Adipocyte (in vitro differentiated cells): ENCODE measurements at regions not wholly inside any gene's neighbourhood (a gene's known extent, or its start where the extent isn't known, plus 50 kb on each side); places are given as distances from the start of the nearest gene placed in this dataset.

Experiments used
- DNase-seq: peaks from one replicate; pipeline ENCODE4 v3.0.0-alpha.2; 2015; ENCODE audit warnings: low read depth
- H3K27me3 ChIP-seq: replicated peaks from 2 replicates; pipeline ENCODE4 v1.7.0; 2013; ENCODE audit warnings: mild to moderate bottlenecking, low read length, moderate library complexity; ENCODE audit not compliant: control insufficient read depth, insufficient read depth
- H3K36me3 ChIP-seq: 2 replicates; pipeline ENCODE4 v1.7.0; 2013; ENCODE audit warnings: low read length, mild to moderate bottlenecking, moderate library complexity; ENCODE audit not compliant: control insufficient read depth, insufficient read depth, severe bottlenecking
- H3K4me1 ChIP-seq: 2 replicates; pipeline ENCODE4 v1.7.0; 2013; ENCODE audit warnings: mild to moderate bottlenecking, low read length, moderate library complexity; ENCODE audit not compliant: control insufficient read depth, insufficient read depth
- H3K4me3 ChIP-seq: 2 replicates; pipeline ENCODE4 v1.7.0; 2013; ENCODE audit warnings: mild to moderate bottlenecking, low read length, moderate library complexity
- H3K9ac ChIP-seq: 2 replicates; pipeline ENCODE4 v1.7.0; 2013; ENCODE audit warnings: mild to moderate bottlenecking, low read length, moderate library complexity
- H3K9me3 ChIP-seq: 2 replicates; pipeline ENCODE4 v1.7.0; 2013; ENCODE audit warnings: mild to moderate bottlenecking, low read length, moderate library complexity; ENCODE audit not compliant: control insufficient read depth

DNA sequence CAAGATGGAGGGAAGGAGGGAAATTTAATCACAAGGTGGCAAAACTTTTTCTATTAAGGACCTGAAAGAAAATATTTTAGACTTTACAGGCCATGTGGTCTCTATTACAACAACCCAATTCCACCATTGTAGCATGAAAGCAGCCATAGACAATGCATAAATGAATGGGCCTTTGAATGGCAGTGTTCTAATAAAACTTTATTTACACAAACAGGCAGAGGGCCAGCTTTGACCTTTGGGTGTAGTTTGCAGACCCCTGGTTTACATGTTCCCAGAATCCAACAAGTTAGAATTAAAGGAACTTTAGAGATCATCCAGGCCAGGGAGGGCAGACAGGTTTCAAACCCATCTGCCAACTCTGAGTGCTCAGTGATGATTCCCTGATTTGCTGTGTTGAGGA, 95.2 kb downstream of the BANF2 start:
- Histone ChIP-seq H3K27me3 (peaks cover 15% of the 10 kb centered on the region), H3K36me3 (no peaks in the 10 kb centered on the region), H3K4me1 (peaks cover 16% of the 10 kb centered on the region), H3K9ac (no peak overlapping the region), H3K4me3 (no peak overlapping the region), H3K9me3 (peaks cover 4% of the 10 kb centered on the region)
- DNase-seq = no peak

DNA sequence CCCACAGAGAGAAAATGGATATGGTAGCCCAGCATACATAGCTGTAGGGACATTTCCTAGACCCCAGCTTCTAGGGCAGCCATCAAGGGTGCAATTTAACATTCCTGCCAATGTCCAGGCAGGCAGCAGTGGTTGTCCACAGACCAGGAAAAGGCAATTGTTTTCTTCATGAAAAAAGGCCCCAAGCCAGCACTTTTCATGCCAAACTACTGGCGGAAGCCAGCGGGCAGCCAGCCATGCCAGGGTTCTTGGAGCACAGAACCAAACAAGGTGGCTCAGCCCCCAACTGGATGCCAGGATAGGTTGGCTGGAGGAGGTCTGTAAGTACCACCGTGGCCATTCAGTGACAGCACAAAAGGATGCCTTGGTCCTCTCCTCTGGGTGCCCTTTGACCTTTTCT, 94.6 kb downstream of the BANF2 start:
- no peak overlapping the region for H3K9ac ChIP-seq
- no peaks in the 10 kb centered on the region for H3K9me3 ChIP-seq
- no peak overlapping the region for H3K4me3 ChIP-seq
- H3K4me1 ChIP-seq = peaks cover 16% of the 10 kb centered on the region
- H3K36me3 ChIP-seq = no peaks in the 10 kb centered on the region
- no peak for DNase-seq
- H3K27me3 ChIP-seq = peaks cover 15% of the 10 kb centered on the region

DNA sequence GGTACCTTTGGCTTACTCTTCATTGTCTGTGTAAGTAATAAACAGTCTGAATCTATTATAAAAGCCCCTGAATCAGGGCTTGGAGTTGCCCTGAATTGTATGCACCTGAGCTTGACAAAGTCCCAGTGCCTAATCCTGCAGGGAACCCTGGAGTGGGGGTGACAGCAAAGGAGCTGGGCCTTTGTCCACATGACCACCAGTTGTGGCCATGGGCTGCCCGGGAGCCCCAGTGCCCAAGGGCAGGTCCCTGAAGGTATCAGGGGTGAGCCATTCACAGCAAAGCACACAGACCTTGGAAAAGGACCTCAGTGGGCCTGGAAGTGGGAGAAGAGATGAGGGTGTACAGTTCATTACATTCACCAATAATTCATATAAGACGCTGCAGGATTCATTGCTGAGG, 94.2 kb downstream of the BANF2 start:
- Histone ChIP-seq H3K9me3 (no peaks in the 10 kb centered on the region), H3K4me1 (peaks cover 16% of the 10 kb centered on the region), H3K4me3 (no peak overlapping the region), H3K27me3 (peaks cover 15% of the 10 kb centered on the region), H3K36me3 (no peaks in the 10 kb centered on the region), H3K9ac (no peak overlapping the region)
- no peak for DNase-seq

DNA sequence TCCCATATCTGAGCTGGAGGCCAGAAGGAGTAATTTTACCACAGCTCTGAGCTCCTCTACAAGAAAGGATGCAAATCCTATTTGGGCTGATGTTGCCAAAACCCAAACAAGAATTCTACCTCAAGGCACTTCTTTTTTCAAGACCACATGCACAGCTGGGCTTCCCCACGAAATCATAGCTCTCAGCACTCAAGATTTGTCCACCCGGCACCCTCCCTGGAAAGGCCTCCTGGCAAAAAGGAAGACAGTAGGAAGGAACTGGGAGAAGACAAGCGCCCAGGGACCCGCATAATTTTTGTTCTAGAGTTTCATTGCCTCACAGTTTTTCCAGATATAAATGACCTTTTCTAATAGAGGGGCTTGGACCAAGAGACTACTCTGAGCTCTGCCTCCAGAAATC, 90.5 kb downstream of the BANF2 start:
- Histone ChIP-seq H3K4me1 (peaks cover 16% of the 10 kb centered on the region), H3K4me3 (no peak overlapping the region), H3K9ac (no peak overlapping the region), H3K27me3 (peaks cover 11% of the 10 kb centered on the region), H3K36me3 (no peaks in the 10 kb centered on the region), H3K9me3 (no peaks in the 10 kb centered on the region)
- DNase-seq = no peak

DNA sequence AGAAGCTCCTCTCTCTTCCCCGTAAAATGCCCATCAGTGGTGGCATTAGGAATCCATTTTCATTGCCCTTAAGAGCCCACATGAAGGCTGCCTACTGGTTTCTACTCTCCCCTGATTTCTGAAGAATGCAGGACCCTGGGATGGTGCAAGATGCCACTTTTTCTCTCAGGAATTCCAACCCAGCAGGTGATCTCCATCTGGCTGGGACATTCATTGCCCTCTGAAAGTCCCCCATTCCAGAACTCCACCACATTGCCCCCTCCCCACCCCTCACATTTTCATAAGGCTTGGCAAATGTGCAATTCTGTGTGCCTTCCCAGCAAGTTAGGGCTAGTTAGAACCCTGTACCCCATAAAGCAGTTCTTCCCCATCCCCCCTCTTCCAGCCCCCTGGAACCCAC, 88.0 kb downstream of the BANF2 start:
- DNase-seq = no peak
- Histone ChIP-seq H3K9me3 (no peaks in the 10 kb centered on the region), H3K4me3 (no peak overlapping the region), H3K36me3 (no peaks in the 10 kb centered on the region), H3K27me3 (peaks cover 11% of the 10 kb centered on the region), H3K9ac (no peak overlapping the region), H3K4me1 (peaks cover 12% of the 10 kb centered on the region)

DNA sequence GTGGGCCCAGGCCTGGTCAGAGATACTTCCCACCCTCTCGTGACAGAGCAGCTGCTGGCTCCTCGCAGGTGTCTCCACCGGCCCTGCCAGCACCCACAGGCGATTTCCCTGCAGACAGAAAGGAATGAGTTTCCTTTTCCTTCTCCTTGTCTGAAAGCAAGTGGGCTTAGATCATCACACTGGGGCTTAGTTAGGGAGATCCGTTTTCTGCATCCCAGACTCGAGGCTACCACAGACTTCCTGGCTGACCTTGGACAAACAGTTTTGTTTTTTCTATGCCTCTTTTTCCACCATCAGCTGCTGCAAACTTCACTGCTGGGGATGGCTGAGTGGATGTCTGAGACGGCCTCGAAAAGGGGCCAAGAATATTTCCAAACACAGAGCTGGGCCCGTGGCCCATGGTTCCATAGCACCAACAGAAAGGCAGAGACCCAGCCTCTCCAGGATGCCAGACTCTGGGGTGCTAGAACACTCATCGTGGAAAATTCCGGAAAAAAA, 86.5 kb downstream of the BANF2 start:
- Histone ChIP-seq H3K9me3 (no peaks in the 10 kb centered on the region), H3K4me3 (no peak overlapping the region), H3K36me3 (no peaks in the 10 kb centered on the region), H3K4me1 (peaks cover 12% of the 10 kb centered on the region), H3K27me3 (peaks cover 1% of the 10 kb centered on the region), H3K9ac (peak overlapping the region; percentile 20)
- peak; percentile 74 for DNase-seq
